ENCODE measurements at regions not wholly inside any gene's neighbourhood (a gene's known extent, or its start where the extent isn't known, plus 50 kb on each side); places are given as distances from the start of the nearest gene placed in this dataset.

- no peak for TF ChIP-seq EZH2phosphoT487 (IDR thresholded peaks at IDR 0.05; ENCODE audit: borderline replicate concordance, low read depth, low read length)
- TF ChIP-seq CTCF (conservative IDR thresholded peaks at IDR 0.05; ENCODE audit: low read length) = no peak
- Histone ChIP-seq H3K4me1 (ENCODE audit: insufficient read depth, low read length, poor library complexity, severe bottlenecking) (no peaks in the 10 kb centered on the region), H3K4me2 (ENCODE audit: low read length) (no peak overlapping the region), H3K9me2 (ENCODE audit: insufficient read depth, low read length) (no peaks in the 10 kb centered on the region), H3K36me3 (ENCODE audit: insufficient read depth, low read length) (no peaks in the 10 kb centered on the region), H3K4me3 (ENCODE audit: low read depth, low read length, poor library complexity, severe bottlenecking) (no peak overlapping the region), H3K79me2 (ENCODE audit: insufficient read depth, low read depth, low read length) (no peaks in the 10 kb centered on the region), H4K20me1 (ENCODE audit: insufficient read depth, low read length) (no peaks in the 10 kb centered on the region), H2AFZ (ENCODE audit: low read length) (no peak overlapping the region), H3K27ac (ENCODE audit: low read depth, low read length, poor library complexity, severe bottlenecking) (no peak overlapping the region), H3K9me3 (ENCODE audit: low read length) (no peaks in the 10 kb centered on the region)
- CTCF ChIA-PET (ENCODE audit: unreplicated experiment) = no interaction called here
- BruUV-seq (replicated peaks) = no TSS peak
- no peak for DNase-seq (ENCODE audit: low spot score)
- POLR2A ChIA-PET = no interaction called here
- intact Hi-C loops (cut with micrococcal nuclease; ENCODE audit: unreplicated experiment) = no loop called here
These were observed 616.3 kb downstream of the SLCO4C1 start for GRCh38 chr5:101679816-101680215.

- no peak overlapping the region for H3K4me2 ChIP-seq (ENCODE audit: low read length)
- TF ChIP-seq CTCF (conservative IDR thresholded peaks at IDR 0.05; ENCODE audit: low read length) (peak; percentile 93), EZH2phosphoT487 (IDR thresholded peaks at IDR 0.05; ENCODE audit: borderline replicate concordance, low read depth, low read length) (no peak)
- intact Hi-C loops (cut with micrococcal nuclease; ENCODE audit: unreplicated experiment) = no loop called here
- H3K79me2 ChIP-seq (ENCODE audit: insufficient read depth, low read depth, low read length) = no peaks in the 10 kb centered on the region
- no peak overlapping the region for H3K27ac ChIP-seq (ENCODE audit: low read depth, low read length, poor library complexity, severe bottlenecking)
- H3K36me3 ChIP-seq (ENCODE audit: insufficient read depth, low read length) = no peaks in the 10 kb centered on the region
- no peak overlapping the region for H3K4me3 ChIP-seq (ENCODE audit: low read depth, low read length, poor library complexity, severe bottlenecking)
- H3K4me1 ChIP-seq (ENCODE audit: insufficient read depth, low read length, poor library complexity, severe bottlenecking) = no peaks in the 10 kb centered on the region
- no TSS peak for BruUV-seq (replicated peaks)
- H3K9me3 ChIP-seq (ENCODE audit: low read length) = no peaks in the 10 kb centered on the region
- no peaks in the 10 kb centered on the region for H3K9me2 ChIP-seq (ENCODE audit: insufficient read depth, low read length)
- CTCF ChIA-PET (ENCODE audit: unreplicated experiment) = no interaction called here
- H2AFZ ChIP-seq (ENCODE audit: low read length) = no peak overlapping the region; the same call in 1 of the 2 replicates
- POLR2A ChIA-PET = interaction anchor here (0.5 kb wide), 1 partner anchor 241 kb away, joined by 3 read pairs; no protein-coding TSS in a partner anchor
- H4K20me1 ChIP-seq (ENCODE audit: insufficient read depth, low read length) = no peaks in the 10 kb centered on the region
- peak; percentile 46 for DNase-seq (ENCODE audit: low spot score)
These were observed 617.4 kb downstream of the SLCO4C1 start for GRCh38 chr5:101678481-101679193.

- Histone ChIP-seq H3K4me1 (ENCODE audit: insufficient read depth, low read length, poor library complexity, severe bottlenecking) (no peaks in the 10 kb centered on the region), H2AFZ (ENCODE audit: low read length) (no peak overlapping the region; the same call in 1 of the 2 replicates), H3K9me2 (ENCODE audit: insufficient read depth, low read length) (no peaks in the 10 kb centered on the region), H3K27ac (ENCODE audit: low read depth, low read length, poor library complexity, severe bottlenecking) (no peak overlapping the region), H3K4me3 (ENCODE audit: low read depth, low read length, poor library complexity, severe bottlenecking) (no peak overlapping the region), H3K9me3 (ENCODE audit: low read length) (no peaks in the 10 kb centered on the region), H3K79me2 (ENCODE audit: insufficient read depth, low read depth, low read length) (no peaks in the 10 kb centered on the region), H3K4me2 (ENCODE audit: low read length) (no peak overlapping the region), H4K20me1 (ENCODE audit: insufficient read depth, low read length) (no peaks in the 10 kb centered on the region), H3K36me3 (ENCODE audit: insufficient read depth, low read length) (no peaks in the 10 kb centered on the region)
- ChIA-PET POLR2A (interaction anchor here (0.5 kb wide), 1 partner anchor 241 kb away, joined by 3 read pairs; no protein-coding TSS in a partner anchor), CTCF (ENCODE audit: unreplicated experiment) (no interaction called here)
- no peak for DNase-seq (ENCODE audit: low spot score)
- no TSS peak for BruUV-seq (replicated peaks)
- TF ChIP-seq CTCF (conservative IDR thresholded peaks at IDR 0.05; ENCODE audit: low read length) (no peak), EZH2phosphoT487 (IDR thresholded peaks at IDR 0.05; ENCODE audit: borderline replicate concordance, low read depth, low read length) (no peak)
- intact Hi-C loops (cut with micrococcal nuclease; ENCODE audit: unreplicated experiment) = no loop called here
These were observed 618.1 kb downstream of the SLCO4C1 start for GRCh38 chr5:101677961-101678360.

Data from OCI-LY7 (cell line).